Naive thymus-derived CD4-positive, alpha-beta T cell (primary cell): ENCODE measurements at regions not wholly inside any gene's neighbourhood (a gene's known extent, or its start where the extent isn't known, plus 50 kb on each side); places are given as distances from the start of the nearest gene placed in this dataset.

Experiments used
- ATAC-seq: fragments of 150-1000 bp; cut with Tn5 transposase; 2 replicates; pipeline ENCODE4 v1.10.0; 2021; ENCODE audit warnings: mild to moderate bottlenecking, moderate library complexity
- CTCF ChIA-PET: fragments of 350-600 bp; sonication (Branson Sonifier 250); formaldehyde crosslinking; loops from one replicate; lab custom pipeline; 2021; ENCODE audit warnings: antibody characterized with exemption; lab: Charles Lee
- POLR2A ChIA-PET: fragments of 350-600 bp; sonication (Branson Sonifier 250); formaldehyde crosslinking; loops from one replicate; lab custom pipeline; 2021; ENCODE audit warnings: antibody characterized with exemption, inconsistent platforms; lab: Charles Lee
- DNase-seq, 9 donors: peaks; one replicate each; pipeline versions ENCODE4 v3.0.0 to v3.0.0-alpha.2; 2020 to 2022; ENCODE audit warnings: mixed read lengths in 1 of 9
- H3K27ac ChIP-seq: one replicate; pipeline ENCODE4 v1.7.0; 2013; ENCODE audit warnings: mild to moderate bottlenecking, low read depth, low read length, moderate library complexity
- H3K27me3 ChIP-seq, 2 donors: one replicate each; pipeline ENCODE4 v1.7.0; 2013; ENCODE audit warnings: low read length in 2 of 2, mild to moderate bottlenecking in 2 of 2, moderate library complexity in 2 of 2; ENCODE audit not compliant: control insufficient read depth in 2 of 2, insufficient read depth in 2 of 2
- H3K36me3 ChIP-seq, 3 experiments: 1 replicate in 2 of 3; 2 replicates in 1 of 3; pipeline ENCODE4 v1.7.0; 2013; ENCODE audit warnings: low read length in 3 of 3, mild to moderate bottlenecking in 3 of 3, moderate library complexity in 1 of 3; ENCODE audit not compliant: insufficient read depth in 3 of 3, control insufficient read depth in 2 of 3
- H3K4me1 ChIP-seq, 2 donors: one replicate each; pipeline ENCODE4 v1.7.0; 2013; ENCODE audit warnings: low read length in 2 of 2, mild to moderate bottlenecking in 2 of 2, moderate library complexity in 1 of 2; ENCODE audit not compliant: control insufficient read depth in 2 of 2, insufficient read depth in 2 of 2
- H3K4me3 ChIP-seq: 2 replicates; pipeline ENCODE4 v1.7.0; 2013; ENCODE audit warnings: mild to moderate bottlenecking, low read length
- H3K9me3 ChIP-seq, 3 experiments: 1 replicate in 2 of 3; 2 replicates in 1 of 3; pipeline ENCODE4 v1.7.0; 2013; ENCODE audit warnings: low read length in 3 of 3; ENCODE audit not compliant: control insufficient read depth in 2 of 3
- H3K27ac Mint-ChIP-seq, 9 donors: one replicate each; pipeline ENCODE4 v1.8.0; 2020 to 2022; ENCODE audit warnings: mixed read lengths in 9 of 9, mild to moderate bottlenecking in 8 of 9, moderate library complexity in 5 of 9, inconsistent platforms in 2 of 9
- H3K27me3 Mint-ChIP-seq, 5 donors: one replicate each; pipeline ENCODE4 v1.8.0; 2021 to 2022; ENCODE audit warnings: mixed read lengths in 5 of 5, mild to moderate bottlenecking in 1 of 5
- H3K36me3 Mint-ChIP-seq, 5 donors: one replicate each; pipeline ENCODE4 v1.8.0; 2020 to 2022; ENCODE audit warnings: mixed read lengths in 5 of 5, mild to moderate bottlenecking in 3 of 5, inconsistent platforms in 1 of 5
- H3K4me1 Mint-ChIP-seq, 7 donors: one replicate each; pipeline ENCODE4 v1.8.0; 2020 to 2022; ENCODE audit warnings: mixed read lengths in 7 of 7, mild to moderate bottlenecking in 3 of 7, inconsistent platforms in 1 of 7
- H3K4me3 Mint-ChIP-seq, 10 donors: one replicate each; pipeline ENCODE4 v1.8.0; 2020 to 2022; ENCODE audit warnings: mild to moderate bottlenecking in 10 of 10, mixed read lengths in 10 of 10, moderate library complexity in 6 of 10, inconsistent platforms in 2 of 10
- H3K9me3 Mint-ChIP-seq, 11 donors: one replicate each; pipeline ENCODE4 v1.8.0; 2020 to 2022; ENCODE audit warnings: mixed read lengths in 11 of 11, mild to moderate bottlenecking in 4 of 11, inconsistent platforms in 1 of 11, moderate library complexity in 1 of 11
- intact Hi-C, 2 donors: fragments of 100-400 bp; cut with micrococcal nuclease; formaldehyde crosslinking; loops; one replicate each; pipeline ENCODE4 v1.15.1; 2023

GRCh38 chr5:2105141-2105540 is 222.4 kb upstream of the IRX4 start:
- no peaks in the 10 kb centered on the region for H3K27me3 ChIP-seq
- Mint-ChIP-seq H3K36me3 (peaks cover 0 to 6% (median 0%) of the 10 kb centered on the region in 5 donors), H3K27ac (no peak overlapping the region), H3K9me3 (peaks cover 0 to 18% (median 9%) of the 10 kb centered on the region in 11 donors), H3K27me3 (peaks cover 0 to 21% (median 11%) of the 10 kb centered on the region in 5 donors), H3K4me1 (no peaks in the 10 kb centered on the region), H3K4me3 (no peak overlapping the region)
- CTCF ChIA-PET = no interaction called here
- no peak for DNase-seq
- H3K36me3 ChIP-seq = no peaks in the 10 kb centered on the region
- intact Hi-C loops = no loop called here
- no peak for ATAC-seq
- peaks cover 0 to 7% (median 0%) of the 10 kb centered on the region in 3 experiments for H3K9me3 ChIP-seq
- H3K27ac ChIP-seq = no peak overlapping the region
- no peaks in the 10 kb centered on the region for H3K4me1 ChIP-seq
- no peak overlapping the region for H3K4me3 ChIP-seq
- POLR2A ChIA-PET = no interaction called here

GRCh38 chr5:2103940-2104339 is 221.2 kb upstream of the IRX4 start:
- Histone ChIP-seq H3K27me3 (no peaks in the 10 kb centered on the region), H3K4me1 (no peaks in the 10 kb centered on the region), H3K27ac (no peak overlapping the region), H3K9me3 (peaks cover 0 to 7% (median 0%) of the 10 kb centered on the region in 3 experiments), H3K36me3 (no peaks in the 10 kb centered on the region), H3K4me3 (no peak overlapping the region)
- no peak overlapping the region for H3K4me3 Mint-ChIP-seq
- POLR2A ChIA-PET = no interaction called here
- H3K4me1 Mint-ChIP-seq = no peaks in the 10 kb centered on the region
- H3K9me3 Mint-ChIP-seq = peaks cover 0 to 18% (median 9%) of the 10 kb centered on the region in 11 donors
- peaks cover 0 to 33% (median 18%) of the 10 kb centered on the region in 5 donors for H3K27me3 Mint-ChIP-seq
- CTCF ChIA-PET = no interaction called here
- intact Hi-C loops = no loop called here
- no peak for DNase-seq
- H3K27ac Mint-ChIP-seq = no peak overlapping the region
- peaks cover 0 to 6% (median 0%) of the 10 kb centered on the region in 5 donors for H3K36me3 Mint-ChIP-seq
- no peak for ATAC-seq

- Mint-ChIP-seq H3K4me1 (peaks cover 0 to under 1% (median 0%) of the 10 kb centered on the region in 7 donors), H3K4me3 (no peak overlapping the region), H3K27ac (no peak overlapping the region), H3K27me3 (peaks cover 0 to 41% (median 18%) of the 10 kb centered on the region in 5 donors), H3K9me3 (peaks cover 0 to 18% (median 9%) of the 10 kb centered on the region in 11 donors), H3K36me3 (peaks cover 0 to 6% (median 0%) of the 10 kb centered on the region in 5 donors)
- intact Hi-C loops = no loop called here
- ChIA-PET POLR2A (no interaction called here), CTCF (no interaction called here)
- Histone ChIP-seq H3K27me3 (no peaks in the 10 kb centered on the region), H3K4me3 (no peak overlapping the region), H3K36me3 (no peaks in the 10 kb centered on the region), H3K4me1 (no peaks in the 10 kb centered on the region), H3K27ac (no peak overlapping the region), H3K9me3 (peaks cover 0 to 7% (median 0%) of the 10 kb centered on the region in 3 experiments)
- ATAC-seq (no peak), DNase-seq (no peak)
These were observed 220.4 kb upstream of the IRX4 start for GRCh38 chr5:2102819-2103776.

- Histone ChIP-seq H3K36me3 (no peaks in the 10 kb centered on the region), H3K27ac (no peak overlapping the region), H3K4me1 (no peaks in the 10 kb centered on the region), H3K4me3 (no peak overlapping the region), H3K27me3 (no peaks in the 10 kb centered on the region), H3K9me3 (peaks cover 0 to 7% (median 0%) of the 10 kb centered on the region in 3 experiments)
- H3K4me1 Mint-ChIP-seq = peaks cover 0 to 5% (median 0%) of the 10 kb centered on the region in 7 donors
- POLR2A ChIA-PET = no interaction called here
- DNase-seq = no peak
- H3K4me3 Mint-ChIP-seq = no peak overlapping the region
- H3K9me3 Mint-ChIP-seq = peaks cover 0 to 15% (median 8%) of the 10 kb centered on the region in 11 donors
- intact Hi-C loops = no loop called here
- H3K36me3 Mint-ChIP-seq = peaks cover 0 to 6% (median 0%) of the 10 kb centered on the region in 5 donors
- CTCF ChIA-PET = no interaction called here
- peaks cover 0 to 52% (median 22%) of the 10 kb centered on the region in 5 donors for H3K27me3 Mint-ChIP-seq
- ATAC-seq = no peak
- H3K27ac Mint-ChIP-seq = no peak overlapping the region
These were observed 219.0 kb upstream of the IRX4 start for GRCh38 chr5:2101685-2102084.

- Histone ChIP-seq H3K4me3 (no peak overlapping the region), H3K36me3 (no peaks in the 10 kb centered on the region), H3K9me3 (no peaks in the 10 kb centered on the region), H3K27ac (no peak overlapping the region), H3K4me1 (no peaks in the 10 kb centered on the region), H3K27me3 (no peaks in the 10 kb centered on the region)
- ChIA-PET CTCF (no interaction called here), POLR2A (no interaction called here)
- intact Hi-C loops = no loop called here
- Mint-ChIP-seq H3K4me3 (no peak overlapping the region), H3K36me3 (no peaks in the 10 kb centered on the region), H3K9me3 (peaks cover 0 to 2% (median 0%) of the 10 kb centered on the region in 11 donors), H3K27me3 (peaks cover 0 to 36% (median 22%) of the 10 kb centered on the region in 5 donors), H3K27ac (no peak overlapping the region), H3K4me1 (peaks cover 0 to 5% (median 0%) of the 10 kb centered on the region in 7 donors)
- DNase-seq (no peak), ATAC-seq (no peak)
These were observed 214.3 kb upstream of the IRX4 start for GRCh38 chr5:2096887-2097505.

GRCh38 chr5:2095011-2095410 is 212.3 kb upstream of the IRX4 start:
- H3K4me3 Mint-ChIP-seq = no peak overlapping the region
- H3K4me3 ChIP-seq = no peak overlapping the region
- peaks cover 0 to 30% (median 14%) of the 10 kb centered on the region in 5 donors for H3K27me3 Mint-ChIP-seq
- intact Hi-C loops = no loop called here
- ATAC-seq = no peak
- H3K4me1 Mint-ChIP-seq = peaks cover 0 to 5% (median 0%) of the 10 kb centered on the region in 7 donors
- no peak overlapping the region for H3K27ac ChIP-seq
- H3K36me3 ChIP-seq = no peaks in the 10 kb centered on the region
- peaks cover 0 to 2% (median 0%) of the 10 kb centered on the region in 11 donors for H3K9me3 Mint-ChIP-seq
- H3K27me3 ChIP-seq = no peaks in the 10 kb centered on the region
- no peak for DNase-seq
- no peaks in the 10 kb centered on the region for H3K4me1 ChIP-seq
- POLR2A ChIA-PET = no interaction called here
- H3K27ac Mint-ChIP-seq = no peak overlapping the region
- H3K9me3 ChIP-seq = no peaks in the 10 kb centered on the region
- no peaks in the 10 kb centered on the region for H3K36me3 Mint-ChIP-seq
- CTCF ChIA-PET = no interaction called here
